ENCODE measurements at regions not wholly inside any gene's neighbourhood (a gene's known extent, or its start where the extent isn't known, plus 50 kb on each side); places are given as distances from the start of the nearest gene placed in this dataset.

- Histone ChIP-seq H3K36me3 (ENCODE audit: control insufficient read depth in 2 of 3, insufficient read depth in 3 of 3, low read length in 3 of 3) (no peaks in the 10 kb centered on the region), H3K9ac (ENCODE audit: low read length in 3 of 3) (no peak overlapping the region), H3K27me3 (ENCODE audit: control insufficient read depth, insufficient read depth, low read length) (no peaks in the 10 kb centered on the region), H3K4me1 (ENCODE audit: control insufficient read depth in 2 of 3, insufficient read depth in 2 of 3, low read depth in 1 of 3, low read length in 3 of 3) (no peaks in the 10 kb centered on the region), H3K9me3 (ENCODE audit: control insufficient read depth in 2 of 3, insufficient read depth in 1 of 3, low read length in 3 of 3) (no peaks in the 10 kb centered on the region), H3K4me3 (ENCODE audit: low read length in 3 of 3) (no peak overlapping the region), H3K27ac (ENCODE audit: low read depth in 2 of 2, low read length in 2 of 2) (no peak overlapping the region)
- TF ChIP-seq, protein P1, sequence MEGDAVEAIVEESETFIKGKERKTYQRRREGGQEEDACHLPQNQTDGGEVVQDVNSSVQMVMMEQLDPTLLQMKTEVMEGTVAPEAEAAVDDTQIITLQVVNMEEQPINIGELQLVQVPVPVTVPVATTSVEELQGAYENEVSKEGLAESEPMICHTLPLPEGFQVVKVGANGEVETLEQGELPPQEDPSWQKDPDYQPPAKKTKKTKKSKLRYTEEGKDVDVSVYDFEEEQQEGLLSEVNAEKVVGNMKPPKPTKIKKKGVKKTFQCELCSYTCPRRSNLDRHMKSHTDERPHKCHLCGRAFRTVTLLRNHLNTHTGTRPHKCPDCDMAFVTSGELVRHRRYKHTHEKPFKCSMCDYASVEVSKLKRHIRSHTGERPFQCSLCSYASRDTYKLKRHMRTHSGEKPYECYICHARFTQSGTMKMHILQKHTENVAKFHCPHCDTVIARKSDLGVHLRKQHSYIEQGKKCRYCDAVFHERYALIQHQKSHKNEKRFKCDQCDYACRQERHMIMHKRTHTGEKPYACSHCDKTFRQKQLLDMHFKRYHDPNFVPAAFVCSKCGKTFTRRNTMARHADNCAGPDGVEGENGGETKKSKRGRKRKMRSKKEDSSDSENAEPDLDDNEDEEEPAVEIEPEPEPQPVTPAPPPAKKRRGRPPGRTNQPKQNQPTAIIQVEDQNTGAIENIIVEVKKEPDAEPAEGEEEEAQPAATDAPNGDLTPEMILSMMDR (IDR thresholded peaks at IDR 0.05; ENCODE audit: borderline replicate concordance, extremely low read depth, insufficient read depth), result no peak
- FAIRE-seq, result no peak
- intact Hi-C loops (cut with DNase I), result no loop called here
- no peak for DNase-seq
These were observed 113.5 kb upstream of the FAM9A start for GRCh38 chrX:8914681-8915080.

GRCh38 chrX:8913655-8914409 lies 112.6 kb upstream of the FAM9A start:
- intact Hi-C loops (cut with DNase I), result no loop called here
- Histone ChIP-seq H3K9me3 (ENCODE audit: control insufficient read depth in 2 of 3, insufficient read depth in 1 of 3, low read length in 3 of 3) (no peaks in the 10 kb centered on the region), H3K27ac (ENCODE audit: low read depth in 2 of 2, low read length in 2 of 2) (no peak overlapping the region), H3K27me3 (ENCODE audit: control insufficient read depth, insufficient read depth, low read length) (no peaks in the 10 kb centered on the region), H3K9ac (ENCODE audit: low read length in 3 of 3) (no peak overlapping the region), H3K4me3 (ENCODE audit: low read length in 3 of 3) (no peak overlapping the region), H3K4me1 (ENCODE audit: control insufficient read depth in 2 of 3, insufficient read depth in 2 of 3, low read depth in 1 of 3, low read length in 3 of 3) (no peaks in the 10 kb centered on the region), H3K36me3 (ENCODE audit: control insufficient read depth in 2 of 3, insufficient read depth in 3 of 3, low read length in 3 of 3) (no peaks in the 10 kb centered on the region)
- FAIRE-seq, result no peak
- TF ChIP-seq, protein P1 (IDR thresholded peaks at IDR 0.05; ENCODE audit: borderline replicate concordance, extremely low read depth, insufficient read depth), result no peak
- DNase-seq, result peak in 1 of 5 donors; percentile 24

DNA sequence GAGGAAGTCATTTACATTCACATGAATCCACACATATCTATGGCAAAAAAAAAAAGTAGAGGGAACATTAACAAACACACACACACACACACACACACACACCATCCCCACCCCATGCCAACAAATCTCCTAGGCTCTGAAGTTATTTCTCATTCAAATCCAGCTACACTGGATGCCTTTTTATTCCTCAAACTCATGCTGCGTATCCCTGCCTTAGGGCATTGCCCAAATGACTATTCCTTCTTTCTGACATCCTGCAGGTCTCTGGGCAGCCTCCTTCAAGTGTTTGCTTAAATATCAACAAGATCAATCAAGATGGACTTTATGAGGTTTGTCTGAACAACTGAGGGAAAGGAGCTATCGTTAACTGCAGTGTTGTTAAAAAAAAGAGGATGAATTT lies 106.5 kb upstream of the FAM9A start:
- Histone ChIP-seq H3K27ac (ENCODE audit: low read depth in 2 of 2, low read length in 2 of 2) (no peak overlapping the region), H3K36me3 (ENCODE audit: control insufficient read depth in 2 of 3, insufficient read depth in 3 of 3, low read length in 3 of 3) (no peaks in the 10 kb centered on the region), H3K4me3 (ENCODE audit: low read length in 3 of 3) (no peak overlapping the region), H3K4me1 (ENCODE audit: control insufficient read depth in 2 of 3, insufficient read depth in 2 of 3, low read depth in 1 of 3, low read length in 3 of 3) (no peaks in the 10 kb centered on the region), H3K9ac (ENCODE audit: low read length in 3 of 3) (no peak overlapping the region), H3K9me3 (ENCODE audit: control insufficient read depth in 2 of 3, insufficient read depth in 1 of 3, low read length in 3 of 3) (no peaks in the 10 kb centered on the region), H3K27me3 (ENCODE audit: control insufficient read depth, insufficient read depth, low read length) (peaks cover 2% of the 10 kb centered on the region)
- intact Hi-C loops (cut with DNase I), result no loop called here
- DNase-seq, result no peak
- TF ChIP-seq, protein P1 (IDR thresholded peaks at IDR 0.05; ENCODE audit: borderline replicate concordance, extremely low read depth, insufficient read depth), result no peak
- no peak for FAIRE-seq
